Psoas muscle (tissue), 7 donors: ENCODE measurements at regions not wholly inside any gene's neighbourhood (a gene's known extent, or its start where the extent isn't known, plus 50 kb on each side); places are given as distances from the start of the nearest gene placed in this dataset.

Experiments used
- ATAC-seq, 4 donors: fragments of 200-7000 bp; cut with Tn5 transposase; one replicate each; pipeline ENCODE4 v1.9.1; 2020; ENCODE audit warnings: moderate library complexity in 3 of 4, mild to moderate bottlenecking in 2 of 4
- DNase-seq, 2 donors: peaks; one replicate each; pipeline ENCODE4 v3.0.0-alpha.2; 2020
- H3K27ac ChIP-seq: fragments of 200-600 bp; one replicate; pipeline ENCODE4 v1.8.0; 2022
- H3K27me3 ChIP-seq, 3 donors: fragments of 200-600 bp in 1 of 3; one replicate each; pipeline versions ENCODE4 v1.6.1 to v1.8.0; 2013 to 2022; ENCODE audit warnings: low read length in 2 of 3, mild to moderate bottlenecking in 2 of 3, moderate library complexity in 1 of 3; ENCODE audit not compliant: insufficient read depth in 3 of 3
- H3K36me3 ChIP-seq, 2 donors: fragments of 200-600 bp in 1 of 2; one replicate each; pipeline versions ENCODE4 v1.6.1 to v1.8.0; 2013 to 2022; ENCODE audit warnings: low read depth in 1 of 2, mild to moderate bottlenecking in 1 of 2, moderate library complexity in 1 of 2; ENCODE audit not compliant: insufficient read depth in 1 of 2
- H3K4me1 ChIP-seq: fragments of 200-600 bp; one replicate; pipeline ENCODE4 v1.8.0; 2022
- H3K4me3 ChIP-seq: fragments of 200-600 bp; one replicate; pipeline ENCODE4 v1.8.0; 2022; ENCODE audit warnings: mild to moderate bottlenecking
- H3K9me3 ChIP-seq: fragments of 200-600 bp; one replicate; pipeline ENCODE4 v1.8.0; 2022
- WGBS, 3 donors: extraction: QIAGEN DNeasy Blood & Tissue Kit; methylation state at CpG; one replicate each; pipeline versions ENCODE4 v1.1.6 to v1.1.7; 2013; 5-methylcytosine and 5-hydroxymethylcytosine counted together
- intact Hi-C, 2 donors: fragments of 100-400 bp; cut with DNase I; formaldehyde crosslinking; loops; one replicate each; pipeline versions ENCODE4 v1.11.0 to v1.14.2; 2022
- TF ChIP-seq, protein P1 (sequence below): fragments of 200-600 bp; IDR thresholded peaks from one replicate; pipeline ENCODE4 v1.8.0; 2022; ENCODE audit warnings: antibody characterized with exemption
- donor health status: healthy with polysubstance abuse.
- donor health status: DM: no; HTN: no; CAD: no; lungs with moderate emphysema.
- donor health status: Bipolar disorder and iron deficiency.
- donor health status: healthy.
- donor health status: DM: yes; HTN: yes; CAD: no.
- donor health status: DM: no; HTN: no; CAD: no.
- donor health status: DM: yes; HTN: yes; CAD: no.

GRCh38 chr20:11008444-11009033 lies 334.7 kb upstream of the JAG1 start:
- Histone ChIP-seq H3K27ac (no peak overlapping the region), H3K4me3 (no peak overlapping the region), H3K4me1 (no peaks in the 10 kb centered on the region), H3K36me3 (no peaks in the 10 kb centered on the region), H3K9me3 (no peaks in the 10 kb centered on the region), H3K27me3 (no peaks in the 10 kb centered on the region)
- 54 to 63% (median 62%) methylated on average over 7 of the region's 7 CpGs for whole genome bisulfite sequencing, 3 donors
- ATAC-seq (no peak), DNase-seq (no peak)
- intact Hi-C loops = no loop called here
- TF ChIP-seq, protein P1, sequence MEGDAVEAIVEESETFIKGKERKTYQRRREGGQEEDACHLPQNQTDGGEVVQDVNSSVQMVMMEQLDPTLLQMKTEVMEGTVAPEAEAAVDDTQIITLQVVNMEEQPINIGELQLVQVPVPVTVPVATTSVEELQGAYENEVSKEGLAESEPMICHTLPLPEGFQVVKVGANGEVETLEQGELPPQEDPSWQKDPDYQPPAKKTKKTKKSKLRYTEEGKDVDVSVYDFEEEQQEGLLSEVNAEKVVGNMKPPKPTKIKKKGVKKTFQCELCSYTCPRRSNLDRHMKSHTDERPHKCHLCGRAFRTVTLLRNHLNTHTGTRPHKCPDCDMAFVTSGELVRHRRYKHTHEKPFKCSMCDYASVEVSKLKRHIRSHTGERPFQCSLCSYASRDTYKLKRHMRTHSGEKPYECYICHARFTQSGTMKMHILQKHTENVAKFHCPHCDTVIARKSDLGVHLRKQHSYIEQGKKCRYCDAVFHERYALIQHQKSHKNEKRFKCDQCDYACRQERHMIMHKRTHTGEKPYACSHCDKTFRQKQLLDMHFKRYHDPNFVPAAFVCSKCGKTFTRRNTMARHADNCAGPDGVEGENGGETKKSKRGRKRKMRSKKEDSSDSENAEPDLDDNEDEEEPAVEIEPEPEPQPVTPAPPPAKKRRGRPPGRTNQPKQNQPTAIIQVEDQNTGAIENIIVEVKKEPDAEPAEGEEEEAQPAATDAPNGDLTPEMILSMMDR = no peak

- DNase-seq (no peak), ATAC-seq (peak in 2 of 4 donors; percentile 50 to 66)
- Histone ChIP-seq H3K4me3 (no peak overlapping the region), H3K27me3 (no peaks in the 10 kb centered on the region), H3K36me3 (no peaks in the 10 kb centered on the region), H3K9me3 (no peaks in the 10 kb centered on the region), H3K27ac (no peak overlapping the region), H3K4me1 (no peaks in the 10 kb centered on the region)
- TF ChIP-seq, protein P1 = no peak
- intact Hi-C loops = no loop called here
Measured at GRCh38 chr20:11011653-11012052, 337.9 kb upstream of the JAG1 start.

DNA sequence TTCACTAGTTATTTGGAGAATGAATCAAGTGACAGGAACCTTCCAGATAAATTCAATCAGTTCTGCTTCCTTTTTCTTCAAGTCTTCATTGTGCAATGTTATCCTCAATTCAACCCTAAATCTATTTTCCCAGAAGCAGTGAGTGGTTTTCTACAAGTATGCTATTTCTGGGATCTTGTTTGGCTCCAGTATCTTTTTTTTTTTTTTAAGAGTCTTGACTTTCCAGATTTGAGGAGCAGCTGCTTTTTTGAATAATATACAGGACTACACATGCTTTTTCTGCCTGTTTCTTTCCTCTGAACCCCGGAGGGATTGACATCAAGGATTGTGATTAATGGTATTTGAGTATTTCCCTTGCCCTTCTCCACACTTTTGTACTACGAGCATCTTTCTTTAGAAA lies 339.2 kb upstream of the JAG1 start:
- intact Hi-C loops = no loop called here
- H3K36me3 ChIP-seq = no peaks in the 10 kb centered on the region
- no peaks in the 10 kb centered on the region for H3K4me1 ChIP-seq
- 26 to 42% (median 33%) methylated on average over 2 of the region's 2 CpGs for WGBS, 3 donors
- ATAC-seq = peak; percentile 15 to 54 (median 34)
- no peak overlapping the region for H3K27ac ChIP-seq
- H3K9me3 ChIP-seq = no peaks in the 10 kb centered on the region
- no peak overlapping the region for H3K4me3 ChIP-seq
- DNase-seq = no peak
- H3K27me3 ChIP-seq = no peaks in the 10 kb centered on the region
- TF ChIP-seq, protein P1 = no peak

GRCh38 chr20:11013801-11014200 lies 340.0 kb upstream of the JAG1 start:
- 76 to 88% (median 77%) methylated on average over 1 of the region's 1 CpG for WGBS, 3 donors
- DNase-seq = no peak
- H3K27ac ChIP-seq = no peak overlapping the region
- H3K4me1 ChIP-seq = no peaks in the 10 kb centered on the region
- H3K27me3 ChIP-seq = no peaks in the 10 kb centered on the region
- ATAC-seq = no peak
- intact Hi-C loops = no loop called here
- TF ChIP-seq, protein P1 = no peak
- no peak overlapping the region for H3K4me3 ChIP-seq
- no peaks in the 10 kb centered on the region for H3K36me3 ChIP-seq
- H3K9me3 ChIP-seq = no peaks in the 10 kb centered on the region

DNA sequence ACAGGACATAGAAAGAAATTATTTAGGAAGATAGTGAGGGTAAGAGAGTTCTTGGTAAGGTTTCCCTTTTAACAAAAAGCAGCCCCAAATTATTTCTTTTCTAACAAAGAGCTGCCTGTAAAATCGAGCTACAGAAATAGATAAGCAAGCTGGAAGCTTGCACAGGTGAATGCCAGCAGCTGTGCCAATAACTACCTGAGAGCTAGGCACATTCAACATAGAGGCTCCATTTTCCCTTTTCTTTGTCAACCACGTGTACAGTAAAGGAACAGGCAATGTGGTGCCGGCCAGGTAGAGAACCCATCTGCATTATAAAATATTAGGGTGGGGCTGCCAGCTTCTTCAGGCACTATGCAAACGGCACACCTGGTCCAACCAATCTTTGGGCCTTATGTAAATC lies 341.6 kb upstream of the JAG1 start:
- H3K9me3 ChIP-seq = no peaks in the 10 kb centered on the region
- H3K36me3 ChIP-seq = no peaks in the 10 kb centered on the region
- TF ChIP-seq, protein P1 = no peak
- H3K4me1 ChIP-seq = no peaks in the 10 kb centered on the region
- 82 to 89% (median 88%) methylated on average over 4 of the region's 4 CpGs for WGBS, 3 donors
- DNase-seq (no peak), ATAC-seq (no peak)
- intact Hi-C loops = no loop called here
- no peak overlapping the region for H3K4me3 ChIP-seq
- H3K27ac ChIP-seq = no peak overlapping the region
- H3K27me3 ChIP-seq = no peaks in the 10 kb centered on the region
